GM19328 (cell line): ENCODE measurements at regions not wholly inside any gene's neighbourhood (a gene's known extent, or its start where the extent isn't known, plus 50 kb on each side); places are given as distances from the start of the nearest gene placed in this dataset.
"Not testable (repeated sequence)": the region's sequence is repeated elsewhere in the genome, so short reads cannot be mapped to it uniquely, and the experiment has no call there.

Experiments
- ATAC-seq: cut with Tn5 transposase; IDR thresholded peaks from one replicate; pipeline ENCODE4 v1.9.1; 2021; ENCODE audit warnings: mild to moderate bottlenecking, moderate library complexity; ENCODE audit not compliant: unreplicated experiment

DNA sequence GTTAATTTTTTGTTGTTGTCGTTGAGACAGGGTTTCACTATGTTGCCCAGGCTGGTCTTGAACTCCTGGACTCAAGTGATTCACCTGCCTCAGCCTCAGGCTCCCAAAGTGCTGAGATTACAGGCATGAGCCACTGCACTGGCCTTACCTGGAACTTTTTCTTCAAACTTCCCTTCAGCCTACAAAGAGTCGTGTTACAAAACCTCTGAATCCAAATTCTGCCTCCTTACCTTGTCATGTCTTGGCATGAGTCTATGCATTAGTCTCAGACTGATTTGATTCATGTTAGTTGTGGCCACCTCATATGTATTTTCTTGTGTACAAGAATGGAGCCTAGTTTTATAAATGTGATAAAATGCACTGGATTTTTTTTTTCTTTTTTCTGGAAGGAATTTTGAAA lies 172.1 kb downstream of the PRL start:
- no peak for ATAC-seq

DNA sequence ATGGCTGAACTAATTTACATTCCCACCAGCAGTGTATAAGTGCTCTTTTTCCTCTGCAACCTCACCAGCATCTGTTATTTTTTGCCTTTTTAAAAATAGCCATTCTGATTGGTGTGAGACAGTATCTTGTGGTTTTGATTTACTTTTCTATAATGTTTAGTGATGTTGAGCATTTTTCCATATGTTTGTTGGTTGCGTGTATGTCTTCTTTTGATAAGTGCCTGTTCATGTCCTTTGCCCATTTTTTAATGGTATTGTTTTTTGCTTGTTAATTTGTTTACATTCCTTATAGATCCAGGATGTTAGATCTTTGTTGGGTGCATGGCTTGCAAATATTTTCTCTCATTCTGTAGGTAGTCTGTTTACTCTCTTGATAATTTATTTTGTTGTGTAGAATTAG lies 169.9 kb downstream of the PRL start:
- no peak for ATAC-seq

DNA sequence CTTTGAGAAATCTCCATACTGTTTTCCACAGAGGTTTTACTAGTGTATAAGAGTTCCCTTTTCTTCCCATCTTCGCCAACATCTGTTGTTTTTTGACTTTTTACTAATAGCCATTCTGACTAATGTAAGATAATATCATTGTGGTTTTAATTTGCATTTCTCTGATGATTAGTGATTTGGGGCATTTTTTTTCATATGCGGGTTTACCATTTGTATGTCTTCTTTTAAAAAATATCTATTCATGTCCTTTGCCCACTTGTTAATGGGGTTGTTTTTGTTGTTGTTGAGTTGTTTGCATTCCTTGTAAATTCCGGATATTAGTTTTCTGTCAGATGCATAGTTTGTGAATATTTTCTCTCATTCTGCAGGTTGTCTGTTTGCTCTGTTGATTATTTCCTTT lies 167.1 kb downstream of the PRL start:
- ATAC-seq = no peak

DNA sequence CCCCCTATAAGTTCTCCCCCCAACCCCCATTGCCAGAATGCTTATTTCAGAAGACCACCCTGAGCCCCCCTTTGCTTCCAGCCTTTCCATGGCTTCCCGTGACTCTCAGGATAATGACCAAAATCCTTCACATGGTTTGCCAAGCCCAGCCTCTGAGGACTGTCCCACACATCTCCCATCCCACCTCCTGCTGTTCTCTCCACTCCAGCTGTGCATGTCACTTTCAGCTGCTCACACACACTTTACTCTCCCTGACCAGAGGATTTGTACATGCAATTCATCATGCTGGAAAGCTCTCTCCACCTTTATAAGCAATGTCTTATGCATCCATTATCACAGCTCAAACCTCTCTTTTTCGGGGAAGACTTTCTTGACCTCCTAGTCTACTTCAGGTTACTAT lies 164.2 kb downstream of the PRL start:
- no peak for ATAC-seq

DNA sequence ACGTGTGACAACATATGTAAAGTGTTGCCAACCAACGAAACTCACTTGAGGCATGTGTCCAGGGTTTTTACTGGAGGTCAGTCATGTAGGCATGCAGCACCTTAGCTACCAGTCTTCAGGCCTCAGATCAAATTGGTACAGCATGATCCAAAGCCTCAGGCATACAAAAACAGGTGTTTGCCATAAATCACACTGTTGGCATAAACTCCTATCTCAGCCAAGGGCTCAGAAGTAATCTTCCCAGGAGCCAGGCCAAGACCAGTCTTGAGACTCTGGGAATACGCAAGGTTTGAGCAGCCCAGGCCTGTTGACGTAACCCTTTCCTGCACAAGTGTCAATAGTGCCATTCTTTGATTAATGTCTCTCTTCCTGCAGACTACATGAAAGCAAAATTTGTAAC lies 163.5 kb downstream of the PRL start:
- no peak for ATAC-seq

DNA sequence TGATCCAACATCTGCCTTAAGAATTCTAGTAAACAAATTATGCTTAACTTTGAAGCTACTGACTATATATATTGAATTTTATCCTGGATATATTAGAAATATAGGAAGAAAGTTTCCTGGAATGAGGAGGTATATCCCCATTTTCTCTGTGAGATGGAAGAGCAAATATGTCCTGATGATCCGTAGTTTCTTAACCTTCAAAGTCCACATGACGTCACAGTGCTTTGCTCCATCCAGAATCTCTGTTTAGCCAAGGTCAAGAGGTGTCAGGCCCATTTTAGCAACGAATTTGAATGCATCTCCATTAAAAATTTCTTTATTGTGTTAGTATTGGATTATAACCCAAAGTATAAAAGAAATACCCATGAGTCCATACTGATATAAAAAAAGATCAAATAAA lies 162.5 kb downstream of the PRL start:
- ATAC-seq = no peak

DNA sequence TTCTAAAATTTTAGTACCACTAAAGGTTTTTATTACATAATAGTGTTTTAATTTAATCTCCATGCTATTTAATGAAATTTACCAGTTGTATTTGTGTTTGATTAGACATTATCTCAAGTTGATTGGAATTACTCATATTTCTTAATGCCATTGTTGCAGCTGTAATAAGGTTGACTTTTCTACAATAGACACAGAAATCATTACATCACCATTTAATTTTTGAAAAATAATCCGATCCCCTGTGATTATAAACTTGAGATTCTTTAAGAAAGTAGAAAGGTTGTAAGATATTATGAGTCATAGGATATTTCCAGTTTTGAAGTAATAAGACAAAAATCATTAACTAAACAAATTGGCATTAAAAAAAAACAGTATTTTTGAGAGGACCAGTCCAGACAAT lies 161.4 kb downstream of the PRL start:
- no peak for ATAC-seq

DNA sequence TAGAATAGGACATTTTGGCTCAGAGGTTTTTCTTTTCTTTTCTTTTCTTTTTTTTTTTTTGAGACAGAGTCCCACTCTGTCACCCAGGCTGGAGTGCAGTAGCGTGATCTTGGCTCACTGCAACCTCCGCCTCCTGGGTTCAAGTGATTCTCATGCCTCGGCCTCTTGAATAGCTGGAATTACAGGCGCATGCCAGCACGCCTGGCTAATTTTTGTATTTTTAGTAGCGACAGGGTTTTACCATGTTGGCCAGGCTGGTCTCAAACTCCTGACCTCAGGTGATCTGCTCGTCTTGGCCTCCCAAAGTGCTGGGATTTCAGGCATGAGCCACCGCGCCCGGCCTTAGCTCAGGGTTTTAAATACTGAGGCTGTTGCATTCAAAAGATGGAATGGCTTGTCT lies 156.1 kb downstream of the PRL start:
- ATAC-seq = not testable (repeated sequence)

DNA sequence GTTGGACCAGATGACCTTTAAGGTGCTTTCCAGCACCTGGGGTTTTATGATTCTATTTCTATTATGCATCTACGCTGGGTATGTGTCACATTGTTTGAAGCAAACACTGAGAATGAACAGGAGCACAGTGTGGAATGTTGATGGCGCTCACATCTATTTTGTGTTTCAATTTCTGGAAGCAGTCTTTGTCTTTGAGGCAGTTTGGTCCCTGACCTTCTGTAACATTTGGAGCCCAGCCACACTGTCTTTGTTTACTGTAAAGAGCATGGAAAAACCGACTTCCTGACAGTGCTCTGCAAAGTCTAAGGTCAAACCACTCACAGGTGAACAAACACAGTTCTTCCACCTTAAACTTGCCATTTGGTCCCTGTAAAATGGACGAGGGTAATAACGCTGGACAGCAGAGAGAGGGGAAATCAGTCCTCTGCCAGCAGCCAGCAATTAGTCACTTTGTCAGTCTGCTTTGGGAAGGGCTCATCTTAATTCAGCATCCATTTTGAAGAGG lies 155.5 kb downstream of the PRL start:
- ATAC-seq = no peak

DNA sequence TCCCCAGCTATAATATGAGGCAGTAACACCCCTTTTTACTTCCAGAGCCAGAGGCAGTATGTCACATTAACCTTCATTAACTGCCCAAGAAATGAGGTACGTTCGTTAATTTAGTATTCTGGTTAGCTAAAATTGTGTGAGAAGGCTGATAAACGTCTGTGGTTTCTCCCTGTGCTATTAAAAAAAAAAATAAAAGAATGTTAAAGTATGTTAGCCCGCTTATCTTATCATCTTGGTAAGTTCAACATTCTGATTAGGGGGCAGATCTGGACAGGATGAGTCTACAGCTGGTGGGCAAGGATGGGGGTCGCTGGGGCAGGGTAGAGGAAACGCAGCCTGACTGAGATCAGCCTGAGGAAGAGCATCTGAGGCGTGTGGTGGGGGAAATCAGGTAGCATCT lies 154.0 kb downstream of the PRL start:
- ATAC-seq = no peak

DNA sequence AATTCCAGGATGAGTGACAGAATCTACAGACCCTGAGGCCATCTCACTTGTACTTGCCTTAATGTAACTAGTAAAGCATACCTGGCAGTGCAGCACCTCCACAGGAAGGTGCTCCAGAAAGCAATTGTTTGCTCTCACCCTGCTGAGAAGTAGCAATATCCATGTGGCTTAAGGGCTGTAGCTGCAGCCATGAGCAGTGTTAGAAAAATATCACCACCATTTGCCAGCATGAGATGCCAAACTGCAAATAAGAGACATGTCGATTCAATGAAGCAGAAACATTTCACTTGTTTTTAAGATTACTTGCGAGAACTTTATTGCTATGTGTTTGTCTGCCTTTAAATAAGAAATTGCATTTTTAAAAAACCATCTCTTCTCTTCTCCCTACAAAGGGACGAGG lies 151.5 kb downstream of the PRL start:
- ATAC-seq = no peak

DNA sequence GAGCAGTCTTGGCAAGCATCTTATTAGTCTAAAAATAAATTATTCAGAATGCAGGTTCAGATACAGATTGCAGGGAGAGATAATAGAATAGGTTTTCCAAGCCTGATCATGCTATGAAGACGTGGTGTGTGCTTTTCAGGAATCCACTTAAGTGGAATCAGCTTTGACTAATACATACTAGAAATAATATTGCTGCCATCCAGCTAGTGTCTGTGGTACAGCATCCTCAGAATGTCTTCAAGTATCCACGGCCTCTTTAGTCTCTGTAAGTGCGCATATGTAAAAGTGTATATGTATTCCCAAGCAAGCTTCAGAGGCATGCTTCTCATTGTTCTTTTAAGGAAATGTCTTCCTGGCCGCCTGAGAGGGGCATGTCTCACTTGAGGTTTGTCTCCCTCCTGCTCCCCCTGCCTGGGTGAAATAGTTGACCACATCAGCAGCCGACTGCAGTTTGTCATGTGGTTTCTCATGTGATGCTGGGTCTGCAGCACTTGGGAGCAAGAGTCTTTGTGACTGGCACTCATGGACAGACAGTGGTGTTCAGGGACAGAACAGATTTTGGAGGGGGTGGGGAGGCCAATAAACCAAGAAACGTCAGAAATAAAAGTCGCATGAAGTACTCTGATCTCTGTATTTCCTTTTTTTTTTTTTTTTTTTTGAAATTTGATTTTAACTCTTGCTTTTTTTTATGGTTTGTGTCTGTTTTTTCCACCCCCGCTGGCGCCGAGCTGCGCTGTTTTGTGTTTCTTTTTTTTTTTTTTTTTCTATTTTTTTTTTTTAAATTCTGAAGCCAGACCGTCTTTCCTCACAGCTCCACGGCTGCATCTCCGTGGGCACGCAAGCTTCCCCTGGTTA lies 150.8 kb downstream of the PRL start:
- ATAC-seq = no peak

DNA sequence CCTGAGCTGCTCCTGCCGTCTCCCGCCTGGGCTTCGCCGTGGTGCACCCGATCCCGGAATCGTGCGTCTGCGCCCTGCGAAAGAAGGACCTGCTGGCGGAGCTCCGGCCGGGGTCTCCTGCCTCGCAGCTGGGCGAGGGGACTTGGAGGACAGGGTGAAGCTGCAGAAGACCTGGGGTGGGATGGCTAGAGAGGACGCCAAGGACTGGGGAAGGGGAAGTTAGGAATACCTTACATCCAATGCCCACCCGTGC lies 150.2 kb downstream of the PRL start:
- ATAC-seq = no peak

DNA sequence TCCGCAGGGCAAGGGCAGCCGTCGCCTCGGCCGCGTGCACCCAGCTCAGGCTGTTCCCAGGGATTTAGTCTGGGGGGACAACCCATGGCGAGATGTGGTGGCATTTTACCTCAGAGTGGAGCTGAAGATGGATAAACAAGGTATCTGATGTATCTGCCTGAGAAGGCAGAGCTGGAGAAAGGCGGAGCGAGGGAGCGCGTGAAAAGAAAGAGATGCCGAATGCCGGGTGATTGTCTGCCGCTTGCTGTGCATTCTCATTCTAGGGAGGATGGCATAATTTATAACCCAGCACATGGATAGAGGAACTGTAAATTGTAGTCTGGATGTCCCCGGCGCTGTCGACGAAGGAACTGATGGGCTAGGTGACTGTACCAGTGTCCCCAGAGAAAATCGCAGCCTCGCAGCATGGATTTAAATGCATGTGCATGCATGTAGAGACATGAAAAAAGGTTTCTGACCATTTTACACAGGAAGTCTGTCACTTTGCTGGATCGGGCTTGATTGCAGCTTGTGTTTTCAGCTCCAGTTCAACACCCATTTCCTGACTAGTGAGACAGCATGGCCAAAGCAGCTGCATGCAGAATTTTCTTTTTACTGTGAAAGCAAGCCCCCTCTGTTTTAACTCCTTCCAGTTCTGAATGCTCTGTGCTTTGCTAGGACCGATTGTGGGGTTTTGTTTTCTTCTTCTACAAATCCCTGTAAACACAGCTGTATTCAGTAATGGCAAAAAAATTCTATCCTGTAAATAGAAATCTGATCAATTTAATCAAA lies 149.7 kb downstream of the PRL start:
- ATAC-seq = no peak

DNA sequence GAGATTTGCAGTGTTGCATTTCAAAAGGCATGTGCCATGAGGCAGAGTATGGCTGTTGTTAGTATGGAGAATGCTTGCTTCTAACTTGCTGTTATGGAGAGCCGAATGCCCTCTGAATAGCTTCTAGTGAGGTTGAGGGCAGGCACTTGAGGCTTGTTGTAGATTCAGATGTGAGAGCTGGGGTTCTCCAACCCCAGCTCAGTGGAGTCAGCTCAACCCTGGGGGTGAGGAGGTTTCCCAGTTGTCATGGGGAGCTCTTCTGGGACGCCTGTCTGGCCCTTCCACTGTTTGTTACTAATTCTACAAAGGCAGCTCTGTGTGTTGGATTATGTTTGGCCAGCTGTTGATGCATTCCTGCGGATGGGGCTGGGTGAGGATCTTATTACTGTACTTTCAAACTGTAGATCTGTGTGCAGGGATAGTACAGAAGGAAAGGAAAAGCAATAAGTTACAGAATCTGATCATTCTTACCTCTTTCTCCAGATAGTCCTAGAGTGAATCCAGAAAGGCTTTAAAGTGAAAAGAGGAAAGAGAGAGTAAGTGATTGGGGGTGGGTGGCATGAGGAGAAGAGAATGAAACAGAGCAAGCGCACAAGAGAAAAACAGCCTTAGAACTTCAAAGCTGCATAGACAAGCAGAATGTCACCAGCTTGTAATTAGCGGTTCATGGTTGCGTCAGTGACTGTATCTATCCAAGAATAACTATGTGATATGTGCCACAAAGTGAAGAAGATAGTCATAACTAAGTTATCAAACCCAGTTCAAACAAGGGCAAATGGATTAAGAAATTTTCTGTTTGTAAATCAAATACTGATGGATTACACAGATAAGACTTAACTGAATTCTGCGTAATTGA lies 148.7 kb downstream of the PRL start:
- ATAC-seq = no peak

DNA sequence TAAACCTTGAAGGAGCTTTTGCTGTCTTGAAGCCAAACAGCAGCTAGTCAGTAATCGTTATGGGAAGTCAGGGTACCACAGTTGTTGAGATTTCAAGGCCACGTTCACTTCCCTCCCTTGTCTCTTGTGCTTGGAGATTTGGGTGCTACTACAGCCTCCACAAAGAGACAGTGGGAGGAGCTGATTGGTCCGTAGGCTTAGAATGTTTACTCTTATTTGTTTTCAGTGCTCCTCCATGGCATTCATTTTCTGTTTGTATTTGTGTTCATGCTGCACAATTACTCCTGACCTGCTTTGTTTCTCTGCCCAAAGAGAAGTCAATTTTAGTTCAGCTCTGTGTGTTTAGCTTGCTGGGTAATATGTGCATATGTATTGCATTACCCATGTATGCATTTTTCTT lies 147.7 kb downstream of the PRL start:
- ATAC-seq = no peak

DNA sequence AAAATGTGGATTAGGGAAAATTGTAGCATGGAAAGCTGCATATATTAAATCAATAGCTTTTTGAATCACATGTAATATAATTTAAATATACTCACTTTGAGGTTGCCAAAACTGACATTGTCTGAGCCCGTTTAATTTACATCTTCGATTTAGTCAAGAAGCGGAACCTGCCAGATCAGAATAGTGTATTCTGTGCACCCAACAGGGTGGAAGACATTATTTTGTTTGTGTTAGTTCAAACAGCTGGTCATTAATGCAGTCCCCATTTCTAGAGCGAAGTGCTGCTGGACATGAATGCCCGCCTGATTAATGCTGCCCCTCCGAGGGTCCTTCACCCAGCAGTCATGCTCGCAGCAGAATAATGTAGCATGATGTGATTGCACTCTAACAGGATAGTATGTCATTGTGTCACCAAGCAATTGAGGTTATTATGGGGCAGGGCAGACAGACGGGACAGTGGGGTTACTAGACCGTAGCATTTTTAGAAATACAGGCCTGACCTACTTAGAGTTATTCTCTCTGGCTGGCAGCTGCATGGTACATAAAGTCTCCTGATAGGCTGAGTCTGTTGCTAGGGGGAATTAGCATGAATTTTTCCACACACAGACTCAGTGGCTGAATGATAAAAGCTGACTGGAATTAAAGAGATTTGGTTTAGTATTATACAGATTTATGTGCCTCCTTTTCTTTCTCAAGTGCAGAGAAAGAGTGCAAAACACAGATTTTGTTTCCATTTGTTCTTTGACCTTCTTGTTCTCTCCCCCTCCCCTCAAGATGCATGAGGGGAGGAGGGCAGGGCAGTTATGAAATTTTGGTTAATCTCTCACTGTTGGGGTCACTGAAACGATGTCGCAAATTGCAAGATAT lies 147.1 kb downstream of the PRL start:
- no peak for ATAC-seq

DNA sequence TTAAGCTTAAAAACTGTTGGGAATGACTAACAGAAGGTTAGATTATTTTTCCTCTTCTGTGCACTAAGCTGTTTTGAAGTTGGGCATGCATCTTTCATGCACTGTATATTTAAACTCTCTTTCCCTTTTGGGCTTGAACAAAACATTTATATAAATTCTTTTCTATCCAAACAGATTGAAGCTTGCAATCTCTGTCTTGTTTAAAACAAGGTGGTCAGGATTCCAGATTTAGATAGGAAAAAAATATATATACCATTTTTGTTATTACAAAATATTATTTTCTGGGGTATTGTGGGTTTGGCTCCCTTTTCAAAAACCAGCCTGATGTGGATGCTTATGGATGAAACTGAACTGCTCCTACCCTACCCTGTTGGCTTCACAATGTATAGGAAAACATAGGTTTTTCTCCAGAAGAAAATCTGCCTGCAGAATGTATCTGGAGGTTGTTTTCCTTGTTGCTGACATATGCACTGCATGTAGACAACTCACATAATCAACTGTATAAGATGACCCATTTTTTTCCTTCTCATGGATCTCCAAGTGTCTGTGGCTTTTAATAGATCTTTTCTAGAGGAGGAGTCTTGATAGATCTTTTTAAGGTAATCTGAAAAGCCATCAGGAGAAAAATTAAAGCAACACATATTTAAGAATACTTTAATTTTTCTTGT lies 146.3 kb downstream of the PRL start:
- no peak for ATAC-seq

DNA sequence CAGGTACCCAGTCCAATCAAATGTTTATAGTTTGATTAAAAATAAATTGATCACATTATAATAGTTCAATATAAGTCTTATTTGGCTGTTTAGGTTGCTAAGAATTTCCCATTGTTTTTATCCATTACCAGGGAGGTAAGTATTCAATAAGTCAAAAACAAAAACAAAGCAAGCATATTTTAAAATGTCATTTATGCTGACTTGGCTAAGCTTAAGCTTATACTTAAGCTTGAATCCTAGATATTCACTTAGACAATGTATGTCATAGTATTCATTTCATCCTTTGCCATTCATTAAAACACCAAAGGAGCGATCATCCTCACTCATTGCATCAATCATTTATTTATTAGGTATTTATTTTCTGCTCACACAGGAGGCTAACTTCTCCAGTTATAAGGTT lies 144.9 kb downstream of the PRL start:
- no peak for ATAC-seq

DNA sequence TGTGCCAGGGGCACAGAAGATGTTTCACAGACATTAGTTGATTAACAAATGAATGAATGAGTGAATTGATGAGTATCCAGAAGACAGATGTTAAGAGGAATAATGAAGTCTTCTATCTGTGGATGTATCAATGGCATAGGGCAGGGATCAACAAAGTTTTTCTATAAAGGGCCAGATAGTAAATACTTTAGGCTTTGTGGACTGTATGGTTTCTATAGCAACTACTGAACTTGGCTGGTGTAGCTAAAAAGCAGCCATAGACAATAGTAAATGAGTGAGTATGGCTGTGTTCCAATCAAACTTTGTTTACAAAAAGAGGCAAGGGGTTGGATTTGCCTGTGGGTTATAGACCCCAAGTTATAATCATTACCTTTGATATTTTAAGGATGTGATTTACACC lies 144.0 kb downstream of the PRL start:
- ATAC-seq = no peak
